ENCODE measurements at regions not wholly inside any gene's neighbourhood (a gene's known extent, or its start where the extent isn't known, plus 50 kb on each side); places are given as distances from the start of the nearest gene placed in this dataset.

GRCh38 chr1:217943361-217943760 is 312.2 kb downstream of the SPATA17 start:
- Histone ChIP-seq H3K9me2 (replicated peaks; ENCODE audit: control insufficient read depth, low read length) (no peaks in the 10 kb centered on the region), H3K4me2 (ENCODE audit: low read length) (no peak overlapping the region), H3K36me3 (ENCODE audit: control insufficient read depth, low read length) (no peaks in the 10 kb centered on the region), H3F3A (ENCODE audit: control insufficient read depth, insufficient read depth) (no peaks in the 10 kb centered on the region), H3K9me3 (ENCODE audit: control insufficient read depth, insufficient read depth, low read length) (no peaks in the 10 kb centered on the region), H3K4me1 (ENCODE audit: control insufficient read depth, low read length) (no peaks in the 10 kb centered on the region), H3K79me2 (ENCODE audit: control insufficient read depth, low read length) (no peaks in the 10 kb centered on the region), H3K27me3 (ENCODE audit: control insufficient read depth, low read length) (peaks cover 4% of the 10 kb centered on the region; the same call in 1 of the 2 replicates), H3K4me3 (ENCODE audit: low read length) (no peak overlapping the region), H3K27ac (ENCODE audit: low read depth, low read length) (no peak overlapping the region), H4K20me1 (ENCODE audit: control insufficient read depth, insufficient read depth, low read depth, low read length) (no peaks in the 10 kb centered on the region)
- TF ChIP-seq CTCF (IDR thresholded peaks at IDR 0.05; ENCODE audit: low read depth, low read length, poor library complexity, severe bottlenecking) (no peak), EZH2phosphoT487 (IDR thresholded peaks at IDR 0.05; ENCODE audit: borderline replicate concordance, low read length) (no peak)

- no peaks in the 10 kb centered on the region for H3K79me2 ChIP-seq (ENCODE audit: control insufficient read depth, low read length)
- no peak for TF ChIP-seq EZH2phosphoT487 (IDR thresholded peaks at IDR 0.05; ENCODE audit: borderline replicate concordance, low read length)
- no peak for TF ChIP-seq CTCF (IDR thresholded peaks at IDR 0.05; ENCODE audit: low read depth, low read length, poor library complexity, severe bottlenecking)
Measured at GRCh38 chr1:217944550-217944949, 313.4 kb downstream of the SPATA17 start.

GRCh38 chr1:217946511-217946910 is 315.4 kb downstream of the SPATA17 start:
- H3K79me2 ChIP-seq (ENCODE audit: control insufficient read depth, low read length), result no peaks in the 10 kb centered on the region
- H3K9me3 ChIP-seq (ENCODE audit: control insufficient read depth, insufficient read depth, low read length), result no peaks in the 10 kb centered on the region

More at GRCh38 chr1:217944550-217944949, 313.4 kb downstream of the SPATA17 start:
- no peak overlapping the region for H3K27ac ChIP-seq (ENCODE audit: low read depth, low read length)
- H3F3A ChIP-seq (ENCODE audit: control insufficient read depth, insufficient read depth), result no peaks in the 10 kb centered on the region
- H3K36me3 ChIP-seq (ENCODE audit: control insufficient read depth, low read length), result no peaks in the 10 kb centered on the region
- H3K4me3 ChIP-seq (ENCODE audit: low read length), result no peak overlapping the region
- H3K4me1 ChIP-seq (ENCODE audit: control insufficient read depth, low read length), result no peaks in the 10 kb centered on the region
- H3K9me3 ChIP-seq (ENCODE audit: control insufficient read depth, insufficient read depth, low read length), result no peaks in the 10 kb centered on the region
- no peaks in the 10 kb centered on the region for H4K20me1 ChIP-seq (ENCODE audit: control insufficient read depth, insufficient read depth, low read depth, low read length)
- H3K27me3 ChIP-seq (ENCODE audit: control insufficient read depth, low read length), result no peaks in the 10 kb centered on the region
- H3K4me2 ChIP-seq (ENCODE audit: low read length), result no peak overlapping the region
- no peaks in the 10 kb centered on the region for H3K9me2 ChIP-seq (replicated peaks; ENCODE audit: control insufficient read depth, low read length)

More at GRCh38 chr1:217946511-217946910, 315.4 kb downstream of the SPATA17 start:
- Histone ChIP-seq H3K4me3 (ENCODE audit: low read length) (no peak overlapping the region), H4K20me1 (ENCODE audit: control insufficient read depth, insufficient read depth, low read depth, low read length) (no peaks in the 10 kb centered on the region), H3K27ac (ENCODE audit: low read depth, low read length) (no peak overlapping the region), H3K4me2 (ENCODE audit: low read length) (no peak overlapping the region), H3K9me2 (replicated peaks; ENCODE audit: control insufficient read depth, low read length) (no peaks in the 10 kb centered on the region), H3K4me1 (ENCODE audit: control insufficient read depth, low read length) (no peaks in the 10 kb centered on the region), H3K36me3 (ENCODE audit: control insufficient read depth, low read length) (no peaks in the 10 kb centered on the region), H3K27me3 (ENCODE audit: control insufficient read depth, low read length) (no peaks in the 10 kb centered on the region), H3F3A (ENCODE audit: control insufficient read depth, insufficient read depth) (no peaks in the 10 kb centered on the region)
- TF ChIP-seq CTCF (IDR thresholded peaks at IDR 0.05; ENCODE audit: low read depth, low read length, poor library complexity, severe bottlenecking), result no peak
- no peak for TF ChIP-seq EZH2phosphoT487 (IDR thresholded peaks at IDR 0.05; ENCODE audit: borderline replicate concordance, low read length)
